ENCODE measurements at regions not wholly inside any gene's neighbourhood (a gene's known extent, or its start where the extent isn't known, plus 50 kb on each side); places are given as distances from the start of the nearest gene placed in this dataset.
"Not testable (repeated sequence)": the region's sequence is repeated elsewhere in the genome, so short reads cannot be mapped to it uniquely, and the experiment has no call there.

DNA sequence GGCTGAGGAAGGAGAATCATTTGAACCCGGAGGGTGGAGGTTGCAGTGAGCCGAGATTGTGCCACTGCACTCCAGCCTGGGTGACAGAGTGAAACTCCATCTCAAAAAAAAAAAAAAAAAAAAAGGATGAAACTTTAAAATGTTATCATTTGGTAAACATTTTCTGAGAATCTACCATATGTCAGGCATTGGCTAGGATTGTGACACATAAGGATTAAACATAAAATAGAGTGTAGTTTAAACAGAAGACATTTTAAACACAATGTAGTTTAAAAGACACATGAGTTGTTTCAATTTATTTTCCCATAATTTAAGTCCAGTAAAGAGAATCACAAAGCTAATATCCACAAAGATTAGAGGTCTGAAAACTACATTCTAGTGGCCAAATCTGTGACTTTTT, 63.5 kb upstream of the TBXT start:
- peaks cover 0 to 35% (median 14%) of the 10 kb centered on the region in 5 experiments for H3K27me3 ChIP-seq (replicated peaks in 2 of 5; ENCODE audit: control insufficient read depth in 4 of 5, insufficient read depth in 5 of 5, low read length in 4 of 5)
- H3K27ac ChIP-seq (ENCODE audit: insufficient read depth in 1 of 2, low read depth in 1 of 2, low read length in 2 of 2, poor library complexity in 1 of 2, severe bottlenecking in 2 of 2); CTCF ChIA-PET; DNase-seq; POLR2A ChIA-PET; H3K36me3 ChIP-seq (ENCODE audit: control insufficient read depth in 4 of 4, insufficient read depth in 4 of 4, low read length in 3 of 4); H3K9me3 ChIP-seq (ENCODE audit: control extremely low read depth in 1 of 5, control insufficient read depth in 4 of 5, insufficient read depth in 2 of 5, low read depth in 1 of 5, low read length in 4 of 5); H3K4me3 ChIP-seq (ENCODE audit: control insufficient read depth in 1 of 7, extremely low read depth in 1 of 7, insufficient read depth in 4 of 7, low read depth in 2 of 7, low read length in 6 of 7): not testable (repeated sequence)
- no CpG with 5 or more reads among the region's 2 CpGs for WGBS (ENCODE audit: insufficient coverage)
- H3K4me1 ChIP-seq (ENCODE audit: control extremely low read depth in 1 of 4, control insufficient read depth in 4 of 4, insufficient read depth in 4 of 4, low read length in 3 of 4): peaks cover 0 to 14% (median 5%) of the 10 kb centered on the region in 4 experiments

DNA sequence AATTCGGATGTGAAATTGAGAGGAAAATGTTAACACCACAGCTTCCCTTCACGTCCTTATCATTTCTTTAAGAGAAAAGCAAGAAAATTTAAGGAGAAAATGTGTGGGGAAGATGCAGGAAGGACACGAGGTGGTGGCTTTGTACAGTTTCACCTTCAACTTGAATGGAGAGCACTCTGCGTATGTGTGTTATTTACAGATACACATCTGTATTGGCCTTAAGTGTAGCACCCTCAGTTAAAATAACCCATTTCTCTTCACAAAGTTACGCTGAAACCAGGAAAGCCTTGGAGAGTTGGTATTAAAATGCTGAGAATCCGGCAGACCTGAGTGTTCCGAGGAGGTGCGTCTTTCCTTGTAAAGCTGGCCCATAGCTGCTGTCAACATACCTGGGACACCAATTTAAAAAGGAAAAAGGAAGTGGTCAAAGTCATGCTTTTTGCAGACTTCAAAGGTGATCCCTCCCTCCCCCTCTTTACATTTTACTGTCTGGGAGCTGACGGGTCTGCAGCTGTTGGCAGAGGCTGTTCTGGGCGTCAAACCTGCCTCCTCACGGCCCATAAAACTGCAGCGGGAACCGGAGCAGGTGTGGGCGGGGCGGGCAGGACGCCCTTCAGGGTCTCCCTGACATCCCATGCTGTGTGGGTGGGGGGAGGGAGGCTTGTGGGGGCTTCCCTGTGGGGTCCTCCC, 61.3 kb upstream of the TBXT start:
- WGBS (ENCODE audit: insufficient coverage): 17% methylated on average over 1 of the region's 16 CpGs
- POLR2A ChIA-PET: no interaction called here
- Histone ChIP-seq H3K36me3 (ENCODE audit: control insufficient read depth in 4 of 4, insufficient read depth in 4 of 4, low read length in 3 of 4) (no peaks in the 10 kb centered on the region), H3K27ac (ENCODE audit: insufficient read depth in 1 of 2, low read depth in 1 of 2, low read length in 2 of 2, poor library complexity in 1 of 2, severe bottlenecking in 2 of 2) (no peak overlapping the region), H3K27me3 (replicated peaks in 2 of 5; ENCODE audit: control insufficient read depth in 4 of 5, insufficient read depth in 5 of 5, low read length in 4 of 5) (peaks cover 0 to 41% (median 16%) of the 10 kb centered on the region in 5 experiments), H3K9me3 (ENCODE audit: control extremely low read depth in 1 of 5, control insufficient read depth in 4 of 5, insufficient read depth in 2 of 5, low read depth in 1 of 5, low read length in 4 of 5) (no peaks in the 10 kb centered on the region), H3K4me1 (ENCODE audit: control extremely low read depth in 1 of 4, control insufficient read depth in 4 of 4, insufficient read depth in 4 of 4, low read length in 3 of 4) (peaks cover 0 to 8% (median 1%) of the 10 kb centered on the region in 4 experiments), H3K4me3 (ENCODE audit: control insufficient read depth in 1 of 7, extremely low read depth in 1 of 7, insufficient read depth in 4 of 7, low read depth in 2 of 7, low read length in 6 of 7) (no peak overlapping the region)
- CTCF ChIA-PET: interaction anchor here (0.6 to 1.3 kb wide), 2 partner anchors 29 to 36 kb away, joined by 3 read pairs; no protein-coding TSS in a partner anchor
- no peak for DNase-seq

DNA sequence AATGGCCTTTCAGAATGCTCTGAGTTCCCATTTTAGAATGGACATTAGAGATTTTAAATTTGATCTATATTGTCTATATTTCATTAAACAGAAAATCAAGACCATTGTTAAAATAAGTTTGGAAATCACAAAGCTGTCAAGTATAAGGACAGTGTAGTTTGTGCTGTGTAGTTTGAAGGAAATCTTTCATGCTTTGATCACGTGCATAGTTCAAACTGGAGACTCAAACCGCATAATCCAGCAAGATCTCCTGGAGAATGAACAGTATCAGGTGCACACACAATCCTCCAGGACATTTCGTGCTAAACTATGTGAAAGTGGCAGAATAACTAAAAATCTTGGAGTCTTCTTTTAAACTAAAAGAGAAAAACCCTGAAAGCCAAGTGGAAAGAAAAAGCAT, 60.8 kb upstream of the TBXT start:
- Histone ChIP-seq H3K27ac (ENCODE audit: insufficient read depth in 1 of 2, low read depth in 1 of 2, low read length in 2 of 2, poor library complexity in 1 of 2, severe bottlenecking in 2 of 2) (no peak overlapping the region), H3K36me3 (ENCODE audit: control insufficient read depth in 4 of 4, insufficient read depth in 4 of 4, low read length in 3 of 4) (no peaks in the 10 kb centered on the region), H3K4me1 (ENCODE audit: control extremely low read depth in 1 of 4, control insufficient read depth in 4 of 4, insufficient read depth in 4 of 4, low read length in 3 of 4) (peaks cover 0 to 8% (median 1%) of the 10 kb centered on the region in 4 experiments), H3K27me3 (replicated peaks in 2 of 5; ENCODE audit: control insufficient read depth in 4 of 5, insufficient read depth in 5 of 5, low read length in 4 of 5) (peaks cover 0 to 46% (median 20%) of the 10 kb centered on the region in 5 experiments), H3K9me3 (ENCODE audit: control extremely low read depth in 1 of 5, control insufficient read depth in 4 of 5, insufficient read depth in 2 of 5, low read depth in 1 of 5, low read length in 4 of 5) (no peaks in the 10 kb centered on the region), H3K4me3 (ENCODE audit: control insufficient read depth in 1 of 7, extremely low read depth in 1 of 7, insufficient read depth in 4 of 7, low read depth in 2 of 7, low read length in 6 of 7) (no peak overlapping the region)
- DNase-seq: no peak
- CTCF ChIA-PET: interaction anchor here (1.3 kb wide), 1 partner anchor 29 kb away, joined by 3 read pairs; no protein-coding TSS in a partner anchor
- WGBS (ENCODE audit: insufficient coverage): 100% methylated on average over 2 of the region's 3 CpGs
- POLR2A ChIA-PET: no interaction called here

DNA sequence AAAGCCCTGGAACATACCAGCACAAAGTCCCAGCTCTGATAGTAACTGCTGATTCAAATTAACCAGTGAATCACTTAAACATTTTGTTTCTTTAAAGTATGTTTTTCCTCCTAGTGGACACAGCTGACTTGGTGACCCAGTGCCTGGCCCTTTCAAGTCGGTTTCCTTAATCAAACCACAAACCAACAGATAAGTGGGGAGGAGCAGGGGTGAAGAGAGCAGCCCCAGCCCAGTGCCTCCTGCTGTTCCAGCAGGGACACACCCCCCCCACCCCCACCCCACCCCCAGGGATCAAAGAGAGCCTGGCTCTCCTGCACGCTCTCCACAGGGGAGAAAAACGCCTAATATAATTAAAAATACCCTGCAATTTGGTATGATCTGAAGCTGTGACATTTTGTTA, 55.4 kb upstream of the TBXT start:
- no peak for DNase-seq
- Histone ChIP-seq H3K36me3 (ENCODE audit: control insufficient read depth in 4 of 4, insufficient read depth in 4 of 4, low read length in 3 of 4) (no peaks in the 10 kb centered on the region), H3K9me3 (ENCODE audit: control extremely low read depth in 1 of 5, control insufficient read depth in 4 of 5, insufficient read depth in 2 of 5, low read depth in 1 of 5, low read length in 4 of 5) (no peaks in the 10 kb centered on the region), H3K4me1 (ENCODE audit: control extremely low read depth in 1 of 4, control insufficient read depth in 4 of 4, insufficient read depth in 4 of 4, low read length in 3 of 4) (peaks cover 0 to 4% (median 0%) of the 10 kb centered on the region in 4 experiments), H3K4me3 (ENCODE audit: control insufficient read depth in 1 of 7, extremely low read depth in 1 of 7, insufficient read depth in 4 of 7, low read depth in 2 of 7, low read length in 6 of 7) (no peak overlapping the region), H3K27me3 (replicated peaks in 2 of 5; ENCODE audit: control insufficient read depth in 4 of 5, insufficient read depth in 5 of 5, low read length in 4 of 5) (peaks cover 0 to 31% (median 14%) of the 10 kb centered on the region in 5 experiments), H3K27ac (ENCODE audit: insufficient read depth in 1 of 2, low read depth in 1 of 2, low read length in 2 of 2, poor library complexity in 1 of 2, severe bottlenecking in 2 of 2) (no peak overlapping the region)
- ChIA-PET POLR2A (no interaction called here), CTCF (no interaction called here)
- no CpG with 5 or more reads among the region's 3 CpGs for WGBS (ENCODE audit: insufficient coverage)

DNA sequence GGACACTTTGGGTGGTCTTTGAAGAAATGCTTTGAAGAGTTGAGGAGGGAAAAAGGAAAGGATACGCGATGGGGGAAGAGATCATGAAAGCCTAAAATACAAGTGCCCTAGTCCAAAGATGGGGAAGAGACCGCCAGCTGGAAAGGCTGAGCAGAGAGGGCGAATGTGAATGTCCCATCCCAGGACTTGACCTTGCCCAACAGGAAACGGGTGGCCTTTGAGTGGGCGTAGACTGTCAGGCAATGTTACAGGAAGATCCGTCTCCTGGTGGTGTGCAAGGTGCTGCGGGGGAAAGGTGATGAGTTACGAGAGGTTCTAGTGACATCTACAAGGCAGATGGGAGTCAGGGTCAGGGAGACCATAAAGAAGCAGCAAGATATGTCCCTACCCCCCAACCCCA, 55.0 kb upstream of the TBXT start:
- H3K9me3 ChIP-seq (ENCODE audit: control extremely low read depth in 1 of 5, control insufficient read depth in 4 of 5, insufficient read depth in 2 of 5, low read depth in 1 of 5, low read length in 4 of 5): no peaks in the 10 kb centered on the region
- peaks cover 0 to 27% (median 9%) of the 10 kb centered on the region in 5 experiments for H3K27me3 ChIP-seq (replicated peaks in 2 of 5; ENCODE audit: control insufficient read depth in 4 of 5, insufficient read depth in 5 of 5, low read length in 4 of 5)
- DNase-seq: no peak
- no peak overlapping the region for H3K27ac ChIP-seq (ENCODE audit: insufficient read depth in 1 of 2, low read depth in 1 of 2, low read length in 2 of 2, poor library complexity in 1 of 2, severe bottlenecking in 2 of 2)
- H3K4me1 ChIP-seq (ENCODE audit: control extremely low read depth in 1 of 4, control insufficient read depth in 4 of 4, insufficient read depth in 4 of 4, low read length in 3 of 4): peaks cover 0 to 4% (median 0%) of the 10 kb centered on the region in 4 experiments
- no peak overlapping the region for H3K4me3 ChIP-seq (ENCODE audit: control insufficient read depth in 1 of 7, extremely low read depth in 1 of 7, insufficient read depth in 4 of 7, low read depth in 2 of 7, low read length in 6 of 7)
- ChIA-PET POLR2A (no interaction called here), CTCF (no interaction called here)
- 77% methylated on average over 7 of the region's 9 CpGs for WGBS (ENCODE audit: insufficient coverage)
- no peaks in the 10 kb centered on the region for H3K36me3 ChIP-seq (ENCODE audit: control insufficient read depth in 4 of 4, insufficient read depth in 4 of 4, low read length in 3 of 4)

DNA sequence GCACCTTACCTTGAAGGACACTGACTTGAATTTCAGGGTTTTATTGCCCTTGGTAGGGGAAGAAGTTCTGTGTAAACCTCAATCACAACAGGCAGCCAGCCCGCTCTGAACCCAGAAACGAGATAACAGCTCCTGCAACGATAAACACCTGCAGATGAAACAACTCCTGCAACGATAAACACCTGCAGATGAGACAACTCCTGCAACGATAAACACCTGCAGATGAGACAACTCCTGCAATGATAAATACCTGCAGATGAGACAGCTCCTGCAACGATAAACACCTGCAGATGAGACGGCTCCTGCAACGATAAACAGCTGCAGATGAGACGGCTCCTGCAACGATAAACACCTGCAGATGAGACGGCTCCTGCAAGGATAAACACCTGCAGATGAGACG, 54.0 kb upstream of the TBXT start:
- Histone ChIP-seq H3K27ac (ENCODE audit: insufficient read depth in 1 of 2, low read depth in 1 of 2, low read length in 2 of 2, poor library complexity in 1 of 2, severe bottlenecking in 2 of 2) (no peak overlapping the region), H3K4me1 (ENCODE audit: control extremely low read depth in 1 of 4, control insufficient read depth in 4 of 4, insufficient read depth in 4 of 4, low read length in 3 of 4) (peaks cover 0 to 4% (median 0%) of the 10 kb centered on the region in 4 experiments), H3K36me3 (ENCODE audit: control insufficient read depth in 4 of 4, insufficient read depth in 4 of 4, low read length in 3 of 4) (no peaks in the 10 kb centered on the region), H3K4me3 (ENCODE audit: control insufficient read depth in 1 of 7, extremely low read depth in 1 of 7, insufficient read depth in 4 of 7, low read depth in 2 of 7, low read length in 6 of 7) (no peak overlapping the region), H3K9me3 (ENCODE audit: control extremely low read depth in 1 of 5, control insufficient read depth in 4 of 5, insufficient read depth in 2 of 5, low read depth in 1 of 5, low read length in 4 of 5) (no peaks in the 10 kb centered on the region), H3K27me3 (replicated peaks in 2 of 5; ENCODE audit: control insufficient read depth in 4 of 5, insufficient read depth in 5 of 5, low read length in 4 of 5) (peaks cover 0 to 19% (median 5%) of the 10 kb centered on the region in 5 experiments)
- POLR2A ChIA-PET: no interaction called here
- CTCF ChIA-PET: interaction anchor here (1.2 kb wide), 1 partner anchor 12 kb away, joined by 3 read pairs; no protein-coding TSS in a partner anchor
- 89% methylated on average over 8 of the region's 12 CpGs for WGBS (ENCODE audit: insufficient coverage)
- no peak for DNase-seq

DNA sequence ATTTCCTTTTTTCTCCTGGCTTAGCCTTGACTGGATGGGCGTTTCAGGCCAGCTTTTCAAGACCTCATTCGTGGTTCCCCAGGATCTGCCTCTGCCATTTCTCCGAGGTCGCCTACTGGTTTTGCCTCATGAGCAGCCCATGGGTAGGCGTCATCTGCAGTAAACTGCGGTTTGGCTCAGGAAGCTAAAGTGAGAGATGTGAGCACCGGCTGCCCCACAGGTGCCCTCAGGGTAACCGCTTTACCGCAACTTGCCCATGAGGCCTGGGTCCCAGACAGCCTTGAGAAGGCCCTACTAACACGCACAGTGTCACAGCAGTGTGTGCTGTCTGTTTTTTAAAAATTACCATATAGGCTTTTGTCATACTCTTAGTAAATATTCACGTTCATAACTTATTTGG, 53.4 kb upstream of the TBXT start:
- peak in 2 of 3 donors; percentile 10 to 44 for DNase-seq
- WGBS (ENCODE audit: insufficient coverage): 91% methylated on average over 10 of the region's 11 CpGs
- POLR2A ChIA-PET: no interaction called here
- H3K4me1 ChIP-seq (ENCODE audit: control extremely low read depth in 1 of 4, control insufficient read depth in 4 of 4, insufficient read depth in 4 of 4, low read length in 3 of 4): peaks cover 0 to 4% (median 0%) of the 10 kb centered on the region in 4 experiments
- H3K36me3 ChIP-seq (ENCODE audit: control insufficient read depth in 4 of 4, insufficient read depth in 4 of 4, low read length in 3 of 4): no peaks in the 10 kb centered on the region
- CTCF ChIA-PET: interaction anchor here (1.2 kb wide), 1 partner anchor 12 kb away, joined by 3 read pairs; no protein-coding TSS in a partner anchor
- no peak overlapping the region for H3K4me3 ChIP-seq (ENCODE audit: control insufficient read depth in 1 of 7, extremely low read depth in 1 of 7, insufficient read depth in 4 of 7, low read depth in 2 of 7, low read length in 6 of 7)
- H3K27ac ChIP-seq (ENCODE audit: insufficient read depth in 1 of 2, low read depth in 1 of 2, low read length in 2 of 2, poor library complexity in 1 of 2, severe bottlenecking in 2 of 2): no peak overlapping the region
- H3K27me3 ChIP-seq (replicated peaks in 2 of 5; ENCODE audit: control insufficient read depth in 4 of 5, insufficient read depth in 5 of 5, low read length in 4 of 5): peaks cover 0 to 14% (median 5%) of the 10 kb centered on the region in 5 experiments
- H3K9me3 ChIP-seq (ENCODE audit: control extremely low read depth in 1 of 5, control insufficient read depth in 4 of 5, insufficient read depth in 2 of 5, low read depth in 1 of 5, low read length in 4 of 5): no peaks in the 10 kb centered on the region
